GM03348 (cell line): ENCODE measurements at regions not wholly inside any gene's neighbourhood (a gene's known extent, or its start where the extent isn't known, plus 50 kb on each side); places are given as distances from the start of the nearest gene placed in this dataset.
"Not testable (repeated sequence)": the region's sequence is repeated elsewhere in the genome, so short reads cannot be mapped to it uniquely, and the experiment has no call there.

ENCODE experiments used
- DNase-seq: peaks from one replicate; pipeline ENCODE4 v3.0.0; 2012; ENCODE audit warnings: low spot score

GRCh38 chr12:83468988-83469908 is 782.5 kb downstream of the TMTC2 start:
- no peak for DNase-seq

GRCh38 chr12:83465632-83466031 is 778.9 kb downstream of the TMTC2 start:
- no peak for DNase-seq

- DNase-seq = no peak
Measured at GRCh38 chr12:83462419-83462818, 775.7 kb downstream of the TMTC2 start.

- peak; percentile 4 for DNase-seq
Measured at GRCh38 chr12:83461336-83461935, 774.7 kb downstream of the TMTC2 start.

GRCh38 chr12:83451189-83451588 is 764.5 kb downstream of the TMTC2 start:
- DNase-seq = no peak

- no peak for DNase-seq
Measured at GRCh38 chr12:83434600-83434999, 747.9 kb downstream of the TMTC2 start.

GRCh38 chr12:83432176-83432719 is 745.5 kb downstream of the TMTC2 start:
- DNase-seq = no peak

- DNase-seq = not testable (repeated sequence)
Measured at GRCh38 chr12:83427586-83428136, 741.0 kb downstream of the TMTC2 start.

GRCh38 chr12:83414981-83415380 is 728.3 kb downstream of the TMTC2 start:
- no peak for DNase-seq

GRCh38 chr12:83408851-83409250 is 722.1 kb downstream of the TMTC2 start:
- DNase-seq = no peak

GRCh38 chr12:83408146-83408545 is 721.4 kb downstream of the TMTC2 start:
- no peak for DNase-seq

GRCh38 chr12:83404521-83404920 is 717.8 kb downstream of the TMTC2 start:
- DNase-seq = no peak

GRCh38 chr12:83390186-83390585 is 703.5 kb downstream of the TMTC2 start:
- DNase-seq = no peak

GRCh38 chr12:83389237-83389996 is 702.7 kb downstream of the TMTC2 start:
- no peak for DNase-seq

GRCh38 chr12:83388551-83388950 is 701.8 kb downstream of the TMTC2 start:
- no peak for DNase-seq

- no peak for DNase-seq
Measured at GRCh38 chr12:83386527-83387264, 700.0 kb downstream of the TMTC2 start.

- DNase-seq = no peak
Measured at GRCh38 chr12:83378186-83378727, 691.6 kb downstream of the TMTC2 start.

GRCh38 chr12:83365317-83365716 is 678.6 kb downstream of the TMTC2 start:
- DNase-seq = no peak

GRCh38 chr12:83361475-83361874 is 674.8 kb downstream of the TMTC2 start:
- no peak for DNase-seq

- DNase-seq = no peak
Measured at GRCh38 chr12:83361071-83361470, 674.4 kb downstream of the TMTC2 start.
